A549 (cell line): ENCODE measurements at regions not wholly inside any gene's neighbourhood (a gene's known extent, or its start where the extent isn't known, plus 50 kb on each side); places are given as distances from the start of the nearest gene placed in this dataset.

Source experiments
- ATAC-seq, 2 experiments: fragments of 200-7000 bp in 1 of 2; fragments of >200 bp in 1 of 2; cut with Nextera tagmentation in 1 of 2; cut with Tn5 transposase in 1 of 2; 3 replicates each; pipeline versions ENCODE4 v1.8.0 to v1.9.1; 2018 to 2020; ENCODE audit warnings: mild to moderate bottlenecking in 1 of 2, moderate library complexity in 1 of 2
- CTCF ChIA-PET: fragments of 300-600 bp; sonication (Branson Sonifier 250); formaldehyde crosslinking; extraction: SDS; loops from one replicate; lab custom pipeline; 2021; ENCODE audit warnings: antibody characterized with exemption, inconsistent platforms; lab: Yijun Ruan, JAX
- POLR2A ChIA-PET: fragments of 350-600 bp; formaldehyde crosslinking; extraction: SDS; loops from one replicate; lab custom pipeline; 2021; ENCODE audit warnings: antibody characterized with exemption, inconsistent platforms; lab: Yijun Ruan, JAX
- DNase-seq, 2 experiments: peaks; one replicate each; pipeline versions ENCODE4 v3.0.0 to v3.0.0-alpha.2; 2011 to 2016; ENCODE audit warnings: low read depth in 1 of 2, low spot score in 1 of 2
- FAIRE-seq: peaks from 2 replicates; lab custom pipeline; 2011; peaks lifted over from hg19 to GRCh38; lab: Jason Lieb, UNC
- H3K27ac ChIP-seq, 2 experiments: fragments of >200 bp; sonication (Bioruptor Twin); formaldehyde crosslinking; 3 replicates each; pipeline ENCODE4 v1.5.1; 2016 to 2017
- H3K4me1 ChIP-seq: fragments of >200 bp; sonication (Bioruptor Twin); formaldehyde crosslinking; 3 replicates; pipeline ENCODE4 v1.6.1; 2016
- H3K4me2 ChIP-seq: fragments of >200 bp; sonication (Bioruptor Twin); formaldehyde crosslinking; 3 replicates; pipeline ENCODE4 v1.6.1; 2016
- H3K4me3 ChIP-seq: fragments of >200 bp; sonication (Bioruptor Twin); formaldehyde crosslinking; 3 replicates; pipeline ENCODE4 v1.5.1; 2016
- H3K9me3 ChIP-seq: fragments of >200 bp; sonication (Bioruptor Twin); formaldehyde crosslinking; 3 replicates; pipeline ENCODE4 v1.6.1; 2016
- BHLHE40 ChIP-seq: IDR thresholded peaks from 2 replicates; pipeline ENCODE4 v1.6.1; 2012; ENCODE audit warnings: low read depth, low read length, inconsistent platforms
- CBX8 ChIP-seq: fragments of 200-600 bp; sonication (generic); IDR thresholded peaks from 2 replicates; pipeline ENCODE4 v1.6.1; 2016
- CEBPB ChIP-seq, 2 experiments: fragments of >200 bp in 1 of 2; sonication (Bioruptor Twin) in 1 of 2; formaldehyde crosslinking in 1 of 2; IDR thresholded peaks; 2 replicates each; pipeline ENCODE4 v1.6.1; 2012 to 2016
- CHD4 ChIP-seq: fragments of 200-600 bp; sonication (generic); IDR thresholded peaks from 2 replicates; pipeline ENCODE4 v1.6.1; 2016; ENCODE audit warnings: antibody characterized with exemption, mild to moderate bottlenecking, borderline replicate concordance
- E2F6 ChIP-seq: IDR thresholded peaks from 2 replicates; pipeline ENCODE4 v1.6.1; 2012; ENCODE audit warnings: low read depth, borderline replicate concordance
- EHMT2 ChIP-seq: fragments of 200-600 bp; sonication (generic); IDR thresholded peaks from 2 replicates; pipeline ENCODE4 v1.6.1; 2016; ENCODE audit warnings: antibody characterized with exemption, low read depth, mild to moderate bottlenecking, moderate library complexity
- EP300 ChIP-seq, 2 experiments: fragments of >200 bp; sonication (Bioruptor Twin); formaldehyde crosslinking; IDR thresholded peaks; 2 replicates in 1 of 2; 3 replicates in 1 of 2; pipeline ENCODE4 v1.6.1; 2016 to 2017
- FOSL2 ChIP-seq, 2 experiments: fragments of 450-650 bp in 1 of 2; fragments of >200 bp in 1 of 2; sonication (Bioruptor Twin) in 1 of 2; formaldehyde crosslinking; IDR thresholded peaks; 2 replicates each; pipeline versions ENCODE4 v1.5.0 to v1.6.1; 2016 to 2020; ENCODE audit warnings: mild to moderate bottlenecking in 1 of 2, moderate library complexity in 1 of 2
- HOXA7 ChIP-seq: fragments of 250-450 bp; sonication (Bioruptor Pico); IDR thresholded peaks from 2 replicates; pipeline ENCODE4 v1.5.0; 2020; ENCODE audit warnings: mild to moderate bottlenecking, moderate library complexity
- HOXB13 ChIP-seq: fragments of 250-450 bp; sonication (Bioruptor Pico); IDR thresholded peaks from 2 replicates; pipeline ENCODE4 v1.5.0; 2020; ENCODE audit warnings: low read depth, mild to moderate bottlenecking, moderate library complexity
- JUN ChIP-seq, 2 experiments: fragments of >200 bp; sonication (Bioruptor Twin); formaldehyde crosslinking; IDR thresholded peaks; 2 replicates in 1 of 2; 3 replicates in 1 of 2; pipeline ENCODE4 v1.6.1; 2016 to 2017
- MYC ChIP-seq: IDR thresholded peaks from 2 replicates; pipeline ENCODE4 v1.6.1; 2012; ENCODE audit warnings: mild to moderate bottlenecking, inconsistent platforms, low read length, improper control_type of control experiment, borderline replicate concordance
- RAD21 ChIP-seq, 2 experiments: fragments of >200 bp in 1 of 2; sonication (Bioruptor Twin) in 1 of 2; formaldehyde crosslinking in 1 of 2; IDR thresholded peaks in 1 of 2; conservative IDR thresholded peaks in 1 of 2; 2 replicates in 1 of 2; 3 replicates in 1 of 2; pipeline ENCODE4 v1.6.1; 2012 to 2018; ENCODE audit warnings: inconsistent platforms in 1 of 2
- RFX5 ChIP-seq: fragments of 450-650 bp; IDR thresholded peaks from 2 replicates; pipeline ENCODE4 v1.7.1; 2014; ENCODE audit warnings: antibody characterized with exemption, mild to moderate bottlenecking, moderate library complexity
- RNF2 ChIP-seq: fragments of 200-600 bp; sonication (generic); IDR thresholded peaks from 2 replicates; pipeline ENCODE4 v1.6.1; 2016; ENCODE audit warnings: low read depth, mild to moderate bottlenecking, antibody characterized with exemption, moderate library complexity, borderline replicate concordance
- SMC3 ChIP-seq: fragments of >200 bp; sonication (Bioruptor Twin); formaldehyde crosslinking; IDR thresholded peaks from 3 replicates; pipeline ENCODE4 v1.6.1; 2018; ENCODE audit warnings: inconsistent platforms
- USF2 ChIP-seq: fragments of 450-650 bp; IDR thresholded peaks from 2 replicates; pipeline ENCODE4 v1.6.1; 2014; ENCODE audit warnings: antibody characterized with exemption
- ZFP36 ChIP-seq: fragments of 450-650 bp; IDR thresholded peaks from 2 replicates; pipeline ENCODE4 v1.6.1; 2014; ENCODE audit warnings: borderline replicate concordance; ENCODE audit not compliant: partially characterized antibody
- WGBS: methylation state at CpG from one replicate; pipeline ENCODE4 v1.1.6; 2017; ENCODE audit errors: missing lambda C conversion rate; 5-methylcytosine and 5-hydroxymethylcytosine counted together
- TF ChIP-seq, protein P1 (sequence below): fragments of >200 bp; sonication (Bioruptor Twin); formaldehyde crosslinking; IDR thresholded peaks from 3 replicates; pipeline ENCODE4 v1.5.1; 2016
- TF ChIP-seq, protein P2 (sequence below): IDR thresholded peaks from 2 replicates; pipeline ENCODE4 v1.6.1; 2012
- TF ChIP-seq, protein P3 (sequence below): fragments of 150-350 bp; IDR thresholded peaks from 2 replicates; pipeline ENCODE4 v1.6.1; 2014; ENCODE audit warnings: low read depth, mild to moderate bottlenecking, low read length

DNA sequence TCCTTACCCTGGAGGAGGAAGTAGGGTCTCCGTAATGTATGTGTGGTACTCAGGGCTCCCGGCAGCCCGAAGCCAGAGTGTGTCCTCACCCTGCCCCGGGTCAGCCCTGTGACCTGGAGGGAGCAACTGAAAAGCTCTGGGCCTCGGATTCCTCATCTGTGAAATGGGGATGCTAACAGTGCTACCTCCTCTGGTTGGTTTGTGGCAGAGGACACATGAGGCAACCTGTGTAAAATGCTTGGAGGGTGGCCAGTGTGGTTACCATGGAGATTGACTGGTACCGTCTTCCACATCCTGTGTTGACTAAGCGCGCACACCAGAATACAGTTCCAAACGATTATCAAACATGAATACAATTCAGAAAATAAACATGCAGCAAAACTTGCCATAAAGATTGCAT is 163.8 kb upstream of the KLF6 start:
- ATAC-seq (no peak), DNase-seq (peak in 1 of 2 experiments; percentile 16), FAIRE-seq (no peak)
- no peak overlapping the region for H3K4me3 ChIP-seq
- ChIA-PET CTCF (no interaction called here), POLR2A (no interaction called here)
- no peak for TF ChIP-seq SMC3
- no peak for TF ChIP-seq RNF2
- TF ChIP-seq CHD4, result no peak
- TF ChIP-seq ZFP36, result no peak
- no peak for TF ChIP-seq EHMT2
- no peak for TF ChIP-seq CBX8
- TF ChIP-seq EP300 (IDR thresholded peaks at IDR 0.05), result no peak
- no peak for TF ChIP-seq BHLHE40
- 70% methylated on average over 9 of the region's 9 CpGs for WGBS
- H3K27ac ChIP-seq, result no peak overlapping the region
- H3K4me1 ChIP-seq, result no peaks in the 10 kb centered on the region
- no peak overlapping the region for H3K4me2 ChIP-seq
- no peaks in the 10 kb centered on the region for H3K9me3 ChIP-seq

GRCh38 chr10:3946234-3947229 is 161.5 kb upstream of the KLF6 start:
- 89% methylated on average over 9 of the region's 9 CpGs for WGBS
- TF ChIP-seq RAD21 (conservative IDR thresholded peaks at IDR 0.05 in 1 of 2, IDR thresholded peaks at IDR 0.05 in 1 of 2) (no peak), JUN (IDR thresholded peaks at IDR 0.05) (no peak)
- TF ChIP-seq, protein P1, sequence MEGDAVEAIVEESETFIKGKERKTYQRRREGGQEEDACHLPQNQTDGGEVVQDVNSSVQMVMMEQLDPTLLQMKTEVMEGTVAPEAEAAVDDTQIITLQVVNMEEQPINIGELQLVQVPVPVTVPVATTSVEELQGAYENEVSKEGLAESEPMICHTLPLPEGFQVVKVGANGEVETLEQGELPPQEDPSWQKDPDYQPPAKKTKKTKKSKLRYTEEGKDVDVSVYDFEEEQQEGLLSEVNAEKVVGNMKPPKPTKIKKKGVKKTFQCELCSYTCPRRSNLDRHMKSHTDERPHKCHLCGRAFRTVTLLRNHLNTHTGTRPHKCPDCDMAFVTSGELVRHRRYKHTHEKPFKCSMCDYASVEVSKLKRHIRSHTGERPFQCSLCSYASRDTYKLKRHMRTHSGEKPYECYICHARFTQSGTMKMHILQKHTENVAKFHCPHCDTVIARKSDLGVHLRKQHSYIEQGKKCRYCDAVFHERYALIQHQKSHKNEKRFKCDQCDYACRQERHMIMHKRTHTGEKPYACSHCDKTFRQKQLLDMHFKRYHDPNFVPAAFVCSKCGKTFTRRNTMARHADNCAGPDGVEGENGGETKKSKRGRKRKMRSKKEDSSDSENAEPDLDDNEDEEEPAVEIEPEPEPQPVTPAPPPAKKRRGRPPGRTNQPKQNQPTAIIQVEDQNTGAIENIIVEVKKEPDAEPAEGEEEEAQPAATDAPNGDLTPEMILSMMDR, result no peak
- FAIRE-seq (no peak), ATAC-seq (no peak; a peak in 1 of 6 replicates), DNase-seq (no peak)
- CTCF ChIA-PET, result interaction anchor here (0.6 to 1.6 kb wide), 3 partner anchors 10 to 30 kb away, joined by 3 to 4 read pairs (median 3); no protein-coding TSS in a partner anchor
- no peak overlapping the region for H3K4me3 ChIP-seq
- no peak overlapping the region for H3K4me2 ChIP-seq
- H3K4me1 ChIP-seq, result 0 out of 3 replicates have a peak, but pooled peaks cover 4% of the 10 kb centered on the region
- no peak overlapping the region for H3K27ac ChIP-seq
- POLR2A ChIA-PET, result no interaction called here
- H3K9me3 ChIP-seq, result no peaks in the 10 kb centered on the region

- Histone ChIP-seq H3K4me3 (no peak overlapping the region), H3K4me2 (no peak overlapping the region), H3K9me3 (no peaks in the 10 kb centered on the region), H3K4me1 (0 out of 3 replicates have a peak, but pooled peaks cover 4% of the 10 kb centered on the region), H3K27ac (no peak overlapping the region)
- TF ChIP-seq, protein P2, sequence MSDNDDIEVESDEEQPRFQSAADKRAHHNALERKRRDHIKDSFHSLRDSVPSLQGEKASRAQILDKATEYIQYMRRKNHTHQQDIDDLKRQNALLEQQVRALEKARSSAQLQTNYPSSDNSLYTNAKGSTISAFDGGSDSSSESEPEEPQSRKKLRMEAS, result no peak
- TF ChIP-seq, protein P1, result no peak
- TF ChIP-seq E2F6 (no peak), CEBPB (IDR thresholded peaks at IDR 0.05) (no peak), USF2 (no peak), RFX5 (no peak), BHLHE40 (no peak), MYC (no peak), FOSL2 (IDR thresholded peaks at IDR 0.05) (no peak), FOSL2 (CRISPR knock-in tag; IDR thresholded peaks at IDR 0.05) (no peak), HOXB13 (CRISPR knock-in tag) (no peak), ZFP36 (no peak), HOXA7 (CRISPR knock-in tag) (no peak)
- TF ChIP-seq, protein P3, sequence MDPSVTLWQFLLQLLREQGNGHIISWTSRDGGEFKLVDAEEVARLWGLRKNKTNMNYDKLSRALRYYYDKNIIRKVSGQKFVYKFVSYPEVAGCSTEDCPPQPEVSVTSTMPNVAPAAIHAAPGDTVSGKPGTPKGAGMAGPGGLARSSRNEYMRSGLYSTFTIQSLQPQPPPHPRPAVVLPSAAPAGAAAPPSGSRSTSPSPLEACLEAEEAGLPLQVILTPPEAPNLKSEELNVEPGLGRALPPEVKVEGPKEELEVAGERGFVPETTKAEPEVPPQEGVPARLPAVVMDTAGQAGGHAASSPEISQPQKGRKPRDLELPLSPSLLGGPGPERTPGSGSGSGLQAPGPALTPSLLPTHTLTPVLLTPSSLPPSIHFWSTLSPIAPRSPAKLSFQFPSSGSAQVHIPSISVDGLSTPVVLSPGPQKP, result no peak
- no peak for FAIRE-seq
- WGBS, result 88% methylated on average over 5 of the region's 5 CpGs
- ChIA-PET POLR2A (interaction anchor here (0.7 kb wide), 1 partner anchor 57 kb away, joined by 7 read pairs; no protein-coding TSS in a partner anchor), CTCF (interaction anchor here (0.6 to 1.6 kb wide), 2 partner anchors 12 to 40 kb away, joined by 3 to 4 read pairs; no protein-coding TSS in a partner anchor)
- no peak for ATAC-seq
- no peak for DNase-seq
Observed at GRCh38 chr10:3945026-3945425, 160.0 kb upstream of the KLF6 start.
